Activated naive CD8-positive, alpha-beta T cell (primary cell): ENCODE measurements at regions not wholly inside any gene's neighbourhood (a gene's known extent, or its start where the extent isn't known, plus 50 kb on each side); places are given as distances from the start of the nearest gene placed in this dataset.
"Not testable (repeated sequence)": the region's sequence is repeated elsewhere in the genome, so short reads cannot be mapped to it uniquely, and the experiment has no call there.

Experiments
- H3K27ac Mint-ChIP-seq: one replicate; pipeline ENCODE4 v1.8.0; 2021; ENCODE audit warnings: mixed read lengths
- H3K27me3 Mint-ChIP-seq: one replicate; pipeline ENCODE4 v1.8.0; 2021; ENCODE audit warnings: mixed read lengths
- H3K36me3 Mint-ChIP-seq: one replicate; pipeline ENCODE4 v1.8.0; 2021; ENCODE audit warnings: mixed read lengths
- H3K4me1 Mint-ChIP-seq: one replicate; pipeline ENCODE4 v1.8.0; 2021; ENCODE audit warnings: low read depth, mixed read lengths
- H3K4me3 Mint-ChIP-seq: one replicate; pipeline ENCODE4 v1.8.0; 2021; ENCODE audit warnings: mild to moderate bottlenecking, mixed read lengths
- H3K9me3 Mint-ChIP-seq: one replicate; pipeline ENCODE4 v1.8.0; 2021; ENCODE audit warnings: low read depth, mixed read lengths

GRCh38 chr14:48258703-48259102 lies 583.3 kb upstream of the MDGA2 start:
- H3K36me3 Mint-ChIP-seq, H3K27me3 Mint-ChIP-seq, H3K27ac Mint-ChIP-seq, H3K4me1 Mint-ChIP-seq, H3K9me3 Mint-ChIP-seq, H3K4me3 Mint-ChIP-seq: not testable (repeated sequence)

DNA sequence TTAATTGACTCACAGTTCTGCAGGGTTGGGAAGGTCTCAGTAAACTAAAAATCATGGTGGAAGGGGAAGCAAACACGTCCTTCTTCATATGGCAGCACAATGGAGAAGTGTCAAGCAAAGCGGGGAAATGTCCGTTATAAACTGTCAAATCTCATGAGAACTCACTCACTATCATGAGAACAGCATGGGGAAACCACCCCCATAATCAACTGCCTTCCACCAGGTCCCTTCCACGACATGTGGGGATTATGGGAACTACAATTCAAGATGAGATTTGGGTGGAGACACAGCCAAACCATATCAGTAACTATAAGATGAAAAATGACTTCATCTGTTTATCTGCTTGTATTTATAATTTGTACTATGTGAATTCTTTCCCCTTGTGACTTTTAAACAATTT lies 577.6 kb upstream of the MDGA2 start:
- Mint-ChIP-seq H3K4me3 (no peak overlapping the region), H3K27ac (no peak overlapping the region), H3K4me1 (no peaks in the 10 kb centered on the region), H3K36me3 (no peaks in the 10 kb centered on the region), H3K9me3 (no peaks in the 10 kb centered on the region), H3K27me3 (no peaks in the 10 kb centered on the region)

DNA sequence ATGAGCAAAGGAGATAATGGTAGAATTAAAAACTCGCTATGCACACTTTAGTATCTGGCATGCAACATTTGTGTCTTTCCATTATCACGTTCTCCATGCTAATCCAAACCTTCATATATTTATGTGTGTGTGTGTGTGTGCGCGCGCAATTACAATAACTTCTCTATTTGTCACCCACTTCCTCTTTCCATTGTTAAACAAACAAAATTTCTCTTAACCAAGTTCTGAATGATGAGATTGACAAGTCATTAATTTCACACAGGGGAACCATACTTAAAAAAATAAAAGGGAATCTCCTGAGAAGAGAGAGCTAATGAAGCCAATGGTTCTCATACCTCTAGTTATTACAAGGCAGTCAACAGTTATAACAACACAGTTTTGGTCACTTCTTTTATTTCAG lies 575.9 kb upstream of the MDGA2 start:
- H3K4me3 Mint-ChIP-seq: no peak overlapping the region
- no peak overlapping the region for H3K27ac Mint-ChIP-seq
- no peaks in the 10 kb centered on the region for H3K27me3 Mint-ChIP-seq
- no peaks in the 10 kb centered on the region for H3K36me3 Mint-ChIP-seq
- no peaks in the 10 kb centered on the region for H3K9me3 Mint-ChIP-seq
- no peaks in the 10 kb centered on the region for H3K4me1 Mint-ChIP-seq

- no peaks in the 10 kb centered on the region for H3K9me3 Mint-ChIP-seq
- no peaks in the 10 kb centered on the region for H3K4me1 Mint-ChIP-seq
- H3K4me3 Mint-ChIP-seq: no peak overlapping the region
- H3K27me3 Mint-ChIP-seq: no peaks in the 10 kb centered on the region
- no peak overlapping the region for H3K27ac Mint-ChIP-seq
- H3K36me3 Mint-ChIP-seq: no peaks in the 10 kb centered on the region
These were observed 575.2 kb upstream of the MDGA2 start for GRCh38 chr14:48250575-48250974.

DNA sequence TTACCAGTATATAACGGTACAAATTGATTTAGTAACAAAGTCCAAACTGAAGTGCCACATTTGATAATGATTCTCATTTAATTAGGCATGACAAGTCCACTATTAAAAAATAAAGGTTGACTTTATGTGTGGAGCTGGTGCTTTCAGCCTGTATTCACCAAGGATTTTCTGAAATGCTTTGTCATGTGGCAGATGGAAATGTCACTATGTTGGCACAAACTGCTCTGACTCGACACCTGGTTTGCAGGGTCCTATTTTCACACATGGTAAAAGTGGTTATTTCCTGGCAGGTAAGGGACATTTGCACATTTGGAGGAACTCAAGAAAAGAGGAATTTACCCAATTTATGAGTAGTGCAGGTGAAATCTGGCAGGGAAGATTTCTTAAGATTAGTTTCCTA lies 572.6 kb upstream of the MDGA2 start:
- Mint-ChIP-seq H3K4me3 (no peak overlapping the region), H3K27me3 (no peaks in the 10 kb centered on the region), H3K9me3 (peaks cover 4% of the 10 kb centered on the region), H3K36me3 (no peaks in the 10 kb centered on the region), H3K27ac (no peak overlapping the region), H3K4me1 (no peaks in the 10 kb centered on the region)

DNA sequence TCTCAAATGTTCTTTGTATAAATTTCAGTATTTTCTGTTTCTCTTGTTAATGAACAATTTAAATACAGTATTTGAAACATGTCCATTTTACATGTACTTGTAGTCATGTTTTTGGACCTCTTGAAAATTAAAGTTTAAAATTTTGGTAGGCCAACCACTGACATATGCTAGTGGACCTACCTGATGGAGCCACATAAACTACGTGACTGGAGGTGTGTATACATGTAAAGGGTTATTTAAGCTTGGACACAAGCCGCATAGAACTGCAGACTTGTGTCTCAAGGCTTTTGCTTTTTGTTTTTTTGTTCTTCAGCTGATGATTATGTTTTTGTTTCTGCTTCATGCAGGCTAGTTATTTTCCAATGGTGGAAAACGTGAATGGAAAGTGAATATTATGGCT lies 568.5 kb upstream of the MDGA2 start:
- H3K36me3 Mint-ChIP-seq: no peaks in the 10 kb centered on the region

DNA sequence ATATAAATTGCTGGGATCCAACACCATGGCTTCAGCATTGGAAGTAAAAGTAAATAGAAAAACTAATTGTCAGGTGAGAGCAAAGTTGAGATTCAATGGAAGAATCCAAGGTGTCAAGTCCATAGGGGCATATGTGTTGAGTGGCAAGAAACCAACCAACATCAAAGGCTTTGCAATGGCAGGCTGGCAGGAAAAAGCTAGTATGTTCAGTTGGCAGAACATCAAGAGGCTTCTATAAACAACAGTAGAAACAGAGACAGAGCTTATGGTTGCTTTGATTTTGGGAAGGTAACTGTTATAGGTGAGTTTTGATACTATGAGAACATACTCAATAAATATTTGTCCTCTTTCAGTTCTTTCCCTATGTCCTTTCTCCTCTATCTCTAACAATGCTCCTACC lies 553.7 kb upstream of the MDGA2 start:
- Mint-ChIP-seq H3K4me1 (no peaks in the 10 kb centered on the region), H3K9me3 (peaks cover 8% of the 10 kb centered on the region), H3K36me3 (no peaks in the 10 kb centered on the region), H3K4me3 (no peak overlapping the region), H3K27me3 (no peaks in the 10 kb centered on the region), H3K27ac (no peak overlapping the region)

More for the DNA sequence above, 568.5 kb upstream of the MDGA2 start:
- Mint-ChIP-seq H3K4me1 (no peaks in the 10 kb centered on the region), H3K27ac (no peak overlapping the region), H3K4me3 (no peak overlapping the region), H3K27me3 (no peaks in the 10 kb centered on the region), H3K9me3 (peaks cover 6% of the 10 kb centered on the region)

GRCh38 chr14:48193893-48194292 lies 518.5 kb upstream of the MDGA2 start:
- no peak overlapping the region for H3K27ac Mint-ChIP-seq
- no peaks in the 10 kb centered on the region for H3K4me1 Mint-ChIP-seq
- no peaks in the 10 kb centered on the region for H3K9me3 Mint-ChIP-seq
- H3K27me3 Mint-ChIP-seq: no peaks in the 10 kb centered on the region
- no peak overlapping the region for H3K4me3 Mint-ChIP-seq
- no peaks in the 10 kb centered on the region for H3K36me3 Mint-ChIP-seq

GRCh38 chr14:48149624-48150023 lies 474.2 kb upstream of the MDGA2 start:
- H3K9me3 Mint-ChIP-seq, H3K27me3 Mint-ChIP-seq, H3K36me3 Mint-ChIP-seq, H3K27ac Mint-ChIP-seq, H3K4me1 Mint-ChIP-seq, H3K4me3 Mint-ChIP-seq: not testable (repeated sequence)

DNA sequence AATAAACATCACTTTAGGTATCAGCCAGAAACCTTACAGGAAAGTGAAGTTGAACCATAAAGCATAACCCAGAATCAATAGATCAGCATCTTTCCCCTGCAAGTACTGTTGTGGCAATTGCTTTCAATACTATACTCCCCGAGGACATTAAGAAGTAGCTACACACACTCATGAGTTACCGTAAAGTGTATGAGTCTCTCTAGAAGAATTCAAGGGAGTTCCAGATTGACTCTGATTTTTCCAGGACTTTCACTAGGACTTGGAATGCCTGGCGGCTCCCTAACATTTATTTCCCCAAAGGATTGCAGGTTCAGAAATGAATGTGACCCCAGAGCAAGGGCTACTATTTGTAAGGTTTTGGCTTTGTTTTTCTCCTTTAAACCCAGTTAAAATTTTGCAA lies 465.4 kb upstream of the MDGA2 start:
- Mint-ChIP-seq H3K4me3 (no peak overlapping the region), H3K9me3 (peaks cover 4% of the 10 kb centered on the region), H3K36me3 (no peaks in the 10 kb centered on the region), H3K27ac (no peak overlapping the region), H3K27me3 (no peaks in the 10 kb centered on the region), H3K4me1 (no peaks in the 10 kb centered on the region)

DNA sequence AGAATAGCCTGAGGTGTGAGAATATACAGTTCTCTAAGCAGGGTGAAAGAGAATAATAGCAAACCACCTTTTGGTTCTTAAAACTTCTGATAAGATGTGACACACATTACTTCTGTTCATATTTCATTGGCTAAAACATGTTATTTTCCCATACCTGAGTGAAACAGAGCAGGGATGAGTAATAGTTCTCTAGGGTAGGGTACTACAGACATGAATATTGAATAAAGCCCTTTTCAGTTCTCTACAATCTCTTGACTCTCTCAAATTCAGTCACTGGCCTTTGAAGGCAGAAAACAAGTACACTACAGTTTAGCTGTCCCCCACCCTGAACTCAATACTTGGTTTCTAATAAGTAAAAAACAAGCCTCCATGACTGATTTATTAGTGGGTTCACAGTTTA lies 454.1 kb upstream of the MDGA2 start:
- no peak overlapping the region for H3K27ac Mint-ChIP-seq
- H3K4me3 Mint-ChIP-seq: no peak overlapping the region
- peaks cover 2% of the 10 kb centered on the region for H3K9me3 Mint-ChIP-seq
- no peaks in the 10 kb centered on the region for H3K4me1 Mint-ChIP-seq
- no peaks in the 10 kb centered on the region for H3K36me3 Mint-ChIP-seq
- no peaks in the 10 kb centered on the region for H3K27me3 Mint-ChIP-seq

- Mint-ChIP-seq H3K4me3 (no peak overlapping the region), H3K9me3 (peaks cover 5% of the 10 kb centered on the region), H3K27me3 (no peaks in the 10 kb centered on the region), H3K4me1 (no peaks in the 10 kb centered on the region), H3K27ac (no peak overlapping the region), H3K36me3 (no peaks in the 10 kb centered on the region)
These were observed 452.3 kb upstream of the MDGA2 start for GRCh38 chr14:48127674-48128073.

DNA sequence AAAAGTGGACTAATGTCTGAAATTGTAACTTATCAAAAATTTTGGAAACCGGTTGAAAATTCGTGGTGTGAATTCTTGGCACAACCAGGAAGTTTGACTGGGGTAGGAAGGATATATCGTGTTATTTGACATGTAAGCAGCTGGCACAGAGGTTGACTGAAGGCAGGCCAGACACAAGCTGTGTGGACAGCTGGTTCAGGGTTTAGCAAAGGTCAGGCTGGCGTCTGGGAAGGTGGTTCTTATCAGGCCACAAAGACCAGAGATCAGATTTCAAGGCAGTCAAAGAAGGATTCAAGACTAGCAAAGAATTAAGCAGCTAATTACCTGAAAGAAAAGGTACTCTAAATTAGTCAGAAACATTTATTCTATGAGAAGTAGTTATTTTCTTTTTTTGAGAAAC lies 450.2 kb upstream of the MDGA2 start:
- Mint-ChIP-seq H3K36me3 (no peaks in the 10 kb centered on the region), H3K4me1 (no peaks in the 10 kb centered on the region), H3K27me3 (no peaks in the 10 kb centered on the region), H3K4me3 (no peak overlapping the region), H3K9me3 (peaks cover 8% of the 10 kb centered on the region), H3K27ac (no peak overlapping the region)

DNA sequence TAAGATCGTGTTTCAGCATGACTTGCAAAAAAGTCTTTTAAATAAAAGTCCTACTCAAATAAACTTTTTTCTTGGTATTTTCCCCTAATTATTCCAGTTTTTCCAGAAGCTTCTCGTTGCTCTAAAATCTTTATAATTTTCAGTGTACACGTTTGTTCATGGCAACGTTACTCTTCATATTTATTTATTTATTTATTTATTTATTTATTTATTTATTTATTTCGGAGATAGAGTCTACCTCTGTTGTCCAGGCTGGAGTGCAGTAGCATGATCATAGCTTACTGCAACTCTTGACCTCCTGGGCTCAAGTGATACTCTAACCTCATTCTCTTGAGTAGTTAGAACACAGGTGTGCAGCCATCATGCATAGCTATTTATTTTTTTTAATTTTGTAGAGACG lies 438.3 kb upstream of the MDGA2 start:
- Mint-ChIP-seq H3K4me3 (no peak overlapping the region), H3K4me1 (no peaks in the 10 kb centered on the region), H3K27ac (no peak overlapping the region), H3K9me3 (peaks cover 8% of the 10 kb centered on the region), H3K27me3 (no peaks in the 10 kb centered on the region), H3K36me3 (no peaks in the 10 kb centered on the region)

DNA sequence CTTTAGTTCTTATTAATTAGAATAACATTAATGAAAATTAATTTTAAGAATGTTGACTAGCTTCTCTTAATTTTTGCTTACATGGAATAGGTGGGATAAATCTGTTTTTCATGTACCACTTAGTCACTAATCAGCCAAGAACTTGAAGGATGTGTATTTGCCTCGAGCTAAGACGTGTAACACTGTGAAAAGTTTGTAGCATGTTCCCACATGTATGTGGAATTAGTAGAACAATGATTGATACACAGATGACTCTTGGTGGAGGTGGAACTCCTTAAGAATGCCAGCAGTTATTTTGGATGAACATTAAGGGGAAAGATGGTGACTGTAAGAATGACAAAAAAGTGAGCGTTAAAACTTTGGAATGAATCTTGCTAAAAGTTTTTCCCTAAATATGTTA lies 435.7 kb upstream of the MDGA2 start:
- no peaks in the 10 kb centered on the region for H3K4me1 Mint-ChIP-seq
- no peaks in the 10 kb centered on the region for H3K36me3 Mint-ChIP-seq
- no peak overlapping the region for H3K4me3 Mint-ChIP-seq
- H3K9me3 Mint-ChIP-seq: peaks cover 8% of the 10 kb centered on the region
- H3K27ac Mint-ChIP-seq: no peak overlapping the region
- no peaks in the 10 kb centered on the region for H3K27me3 Mint-ChIP-seq

- no peak overlapping the region for H3K4me3 Mint-ChIP-seq
- no peak overlapping the region for H3K27ac Mint-ChIP-seq
- H3K27me3 Mint-ChIP-seq: no peaks in the 10 kb centered on the region
- H3K36me3 Mint-ChIP-seq: no peaks in the 10 kb centered on the region
- no peaks in the 10 kb centered on the region for H3K4me1 Mint-ChIP-seq
- peaks cover 14% of the 10 kb centered on the region for H3K9me3 Mint-ChIP-seq
These were observed 432.2 kb upstream of the MDGA2 start for GRCh38 chr14:48107646-48108045.

GRCh38 chr14:48096897-48097296 lies 421.5 kb upstream of the MDGA2 start:
- Mint-ChIP-seq H3K27me3 (no peaks in the 10 kb centered on the region), H3K4me3 (no peak overlapping the region), H3K9me3 (peaks cover 6% of the 10 kb centered on the region), H3K36me3 (no peaks in the 10 kb centered on the region), H3K4me1 (no peaks in the 10 kb centered on the region), H3K27ac (no peak overlapping the region)
